HuH-7.5 (cell line): ENCODE measurements at regions not wholly inside any gene's neighbourhood (a gene's known extent, or its start where the extent isn't known, plus 50 kb on each side); places are given as distances from the start of the nearest gene placed in this dataset.

Experiments used
- DNase-seq: peaks from one replicate; pipeline ENCODE4 v3.0.0; 2011; ENCODE audit warnings: low spot score

GRCh38 chr7:15855525-15856109 lies 169.1 kb upstream of the MEOX2 start:
- DNase-seq: no peak

- DNase-seq: no peak
Observed at GRCh38 chr7:15854841-15855524, 168.5 kb upstream of the MEOX2 start.

GRCh38 chr7:15853832-15854470 lies 167.5 kb upstream of the MEOX2 start:
- DNase-seq: no peak

- DNase-seq: no peak
Observed at GRCh38 chr7:15851201-15851600, 164.7 kb upstream of the MEOX2 start.

- DNase-seq: no peak
Observed at GRCh38 chr7:15848901-15849300, 162.4 kb upstream of the MEOX2 start.

GRCh38 chr7:15848362-15848761 lies 161.9 kb upstream of the MEOX2 start:
- DNase-seq: no peak

GRCh38 chr7:15845868-15846267 lies 159.4 kb upstream of the MEOX2 start:
- DNase-seq: no peak

GRCh38 chr7:15845461-15845860 lies 159.0 kb upstream of the MEOX2 start:
- DNase-seq: no peak

GRCh38 chr7:15839416-15840100 lies 153.1 kb upstream of the MEOX2 start:
- DNase-seq: peak; percentile 8

- no peak for DNase-seq
Observed at GRCh38 chr7:15838265-15838664, 151.8 kb upstream of the MEOX2 start.

GRCh38 chr7:15837306-15837950 lies 150.9 kb upstream of the MEOX2 start:
- DNase-seq: no peak

GRCh38 chr7:15836651-15837050 lies 150.2 kb upstream of the MEOX2 start:
- DNase-seq: no peak

GRCh38 chr7:15836041-15836440 lies 149.6 kb upstream of the MEOX2 start:
- no peak for DNase-seq

GRCh38 chr7:15834446-15834845 lies 148.0 kb upstream of the MEOX2 start:
- no peak for DNase-seq

- DNase-seq: peak; percentile 10
Observed at GRCh38 chr7:15832996-15833395, 146.5 kb upstream of the MEOX2 start.

- no peak for DNase-seq
Observed at GRCh38 chr7:15831606-15832005, 145.1 kb upstream of the MEOX2 start.

- DNase-seq: no peak
Observed at GRCh38 chr7:15829691-15830090, 143.2 kb upstream of the MEOX2 start.

- DNase-seq: no peak
Observed at GRCh38 chr7:15828881-15829280, 142.4 kb upstream of the MEOX2 start.

- DNase-seq: no peak
Observed at GRCh38 chr7:15821484-15822427, 135.3 kb upstream of the MEOX2 start.

- DNase-seq: no peak
Observed at GRCh38 chr7:15820319-15820718, 133.8 kb upstream of the MEOX2 start.

- no peak for DNase-seq
Observed at GRCh38 chr7:15816835-15817426, 130.4 kb upstream of the MEOX2 start.
